ENCODE measurements at regions not wholly inside any gene's neighbourhood (a gene's known extent, or its start where the extent isn't known, plus 50 kb on each side); places are given as distances from the start of the nearest gene placed in this dataset.

DNA sequence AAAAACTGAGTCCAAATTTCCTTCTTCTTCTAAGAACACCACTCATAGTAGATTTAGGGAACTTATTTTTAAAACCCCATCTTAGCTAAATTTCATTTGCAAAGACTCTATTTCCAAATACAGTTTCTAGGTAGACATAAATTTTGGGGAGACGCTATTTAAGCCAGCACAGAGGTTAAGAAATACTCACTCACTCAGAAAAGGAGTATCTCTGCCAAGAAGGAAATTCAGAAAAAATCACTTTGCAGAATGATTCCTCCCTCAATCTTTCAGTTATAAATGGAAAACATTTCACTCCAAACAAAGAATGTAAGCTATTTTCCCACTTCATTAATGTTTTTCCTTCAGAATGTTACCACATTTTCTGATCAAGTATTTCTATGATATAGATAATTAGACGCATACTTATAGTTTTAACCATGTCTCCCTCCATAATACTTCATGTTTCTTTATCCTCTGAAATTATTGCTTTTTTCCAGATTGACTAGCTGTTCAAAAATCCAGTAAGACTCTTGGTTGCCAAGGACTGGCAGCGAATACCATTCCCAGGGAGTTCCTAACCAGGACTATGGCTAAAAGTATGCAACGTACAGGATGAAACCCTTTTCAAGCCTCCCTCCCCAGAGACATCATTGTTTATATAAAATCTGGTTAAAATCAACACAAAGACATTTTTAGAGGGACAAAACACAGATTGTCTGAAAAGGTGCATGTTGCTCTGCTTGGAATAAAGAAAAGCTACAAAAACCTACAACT is 52.5 kb upstream of the RXFP2 start:
- TF ChIP-seq POLR2A (IDR thresholded peaks at IDR 0.05; ENCODE audit: low read length) (no peak), GATA1 (IDR thresholded peaks at IDR 0.05; ENCODE audit: low read depth, low read length) (no peak)

Data from erythroblast (primary cell).